ENCODE measurements at regions not wholly inside any gene's neighbourhood (a gene's known extent, or its start where the extent isn't known, plus 50 kb on each side); places are given as distances from the start of the nearest gene placed in this dataset.

GRCh38 chr6:118739696-118740353 is 88.4 kb upstream of the CEP85L start:
- TF ChIP-seq POLR2A (IDR thresholded peaks at IDR 0.05) (no peak), CTCF (IDR thresholded peaks at IDR 0.05) (no peak)
